NOMO-1 (cell line): ENCODE measurements at regions not wholly inside any gene's neighbourhood (a gene's known extent, or its start where the extent isn't known, plus 50 kb on each side); places are given as distances from the start of the nearest gene placed in this dataset.
"Not testable (repeated sequence)": the region's sequence is repeated elsewhere in the genome, so short reads cannot be mapped to it uniquely, and the experiment has no call there.

Source experiments
- DNase-seq, 2 experiments: peaks; one replicate each; lab custom pipeline; 2025; ENCODE audit not compliant: unreplicated experiment in 2 of 2; lab: John Stamatoyannopoulos, UW

DNA sequence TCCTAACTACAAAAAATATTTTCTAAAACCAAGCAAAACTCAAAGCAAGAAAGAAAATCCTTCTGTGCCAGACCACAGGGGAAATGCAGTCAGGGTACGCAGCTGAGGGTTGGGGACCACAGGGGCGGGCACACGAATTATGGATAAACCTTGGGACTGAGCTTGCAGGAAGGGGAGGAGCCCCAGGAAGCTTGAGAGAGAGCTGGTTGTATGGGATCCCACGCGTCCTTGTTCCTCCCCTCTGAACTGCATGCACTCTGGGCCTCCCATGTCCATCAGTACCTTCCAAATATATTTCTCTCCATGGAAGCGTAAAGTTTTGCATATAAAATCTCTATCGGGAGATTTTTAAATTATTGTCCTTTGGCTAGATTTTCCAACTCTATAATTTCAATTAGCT, 673.4 kb downstream of the TBC1D22A start:
- DNase-seq, result no peak

- no peak for DNase-seq
Observed at GRCh38 chr22:47435204-47435487, 672.7 kb downstream of the TBC1D22A start.

DNA sequence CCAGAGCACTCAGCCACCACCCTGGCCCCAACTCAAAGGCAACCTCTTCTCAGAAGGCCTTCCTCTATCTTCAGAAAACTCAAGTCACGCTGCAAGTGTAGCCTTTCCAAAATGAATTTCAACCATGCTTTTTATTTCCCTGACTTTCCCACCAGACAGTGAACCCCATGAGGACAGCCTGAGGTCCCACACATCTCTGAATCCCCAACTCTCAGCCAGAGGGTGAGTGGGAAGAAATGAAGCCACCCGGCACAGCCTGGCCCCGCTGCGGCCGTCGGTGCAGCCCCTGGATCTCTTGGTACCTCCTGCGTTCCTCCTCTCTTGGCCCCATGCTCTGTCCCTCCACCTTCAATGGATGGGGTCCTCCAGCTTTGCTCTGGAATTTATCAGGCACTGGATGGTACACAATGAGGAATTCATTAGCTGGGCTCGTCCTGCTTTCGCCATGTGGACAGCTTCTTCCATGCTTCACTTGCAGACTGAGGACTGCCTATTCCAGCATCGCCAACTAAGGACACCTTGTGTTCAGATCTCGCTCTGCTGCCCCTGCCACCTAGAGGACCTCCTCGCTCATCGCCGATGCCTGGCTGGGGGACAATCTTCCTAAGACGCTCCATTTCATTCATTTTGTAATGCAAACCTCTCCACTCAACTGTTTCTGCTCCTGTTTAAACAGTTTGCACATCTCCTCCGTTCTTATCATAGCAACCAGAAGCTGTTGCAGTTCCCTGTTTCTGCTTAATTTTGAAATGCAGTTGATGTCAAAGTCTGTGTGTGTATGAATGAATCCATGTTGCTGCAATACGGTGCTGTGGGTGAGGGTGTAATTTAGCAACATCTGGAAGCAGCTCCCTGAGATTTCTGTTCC, 672.1 kb downstream of the TBC1D22A start:
- no peak for DNase-seq

DNA sequence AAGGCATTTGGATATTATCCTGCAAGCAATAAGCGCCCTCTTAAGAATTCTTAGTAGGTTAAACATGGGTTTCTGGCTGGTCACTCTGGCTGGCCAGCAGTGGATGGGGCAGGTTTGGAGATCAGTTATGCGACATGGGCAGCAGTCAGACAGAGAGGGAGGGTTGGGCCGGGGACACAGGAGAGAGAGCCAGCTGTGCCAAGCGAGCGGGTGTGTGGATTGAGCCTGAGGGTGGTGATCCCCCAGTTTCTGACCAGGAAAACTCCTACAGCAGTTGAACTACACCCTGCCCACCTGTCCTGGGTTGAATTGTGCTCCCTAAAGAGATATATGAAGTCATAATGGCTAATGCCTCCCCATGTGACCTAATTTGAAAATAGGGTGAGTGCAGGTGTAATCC, 671.2 kb downstream of the TBC1D22A start:
- DNase-seq, result no peak

DNA sequence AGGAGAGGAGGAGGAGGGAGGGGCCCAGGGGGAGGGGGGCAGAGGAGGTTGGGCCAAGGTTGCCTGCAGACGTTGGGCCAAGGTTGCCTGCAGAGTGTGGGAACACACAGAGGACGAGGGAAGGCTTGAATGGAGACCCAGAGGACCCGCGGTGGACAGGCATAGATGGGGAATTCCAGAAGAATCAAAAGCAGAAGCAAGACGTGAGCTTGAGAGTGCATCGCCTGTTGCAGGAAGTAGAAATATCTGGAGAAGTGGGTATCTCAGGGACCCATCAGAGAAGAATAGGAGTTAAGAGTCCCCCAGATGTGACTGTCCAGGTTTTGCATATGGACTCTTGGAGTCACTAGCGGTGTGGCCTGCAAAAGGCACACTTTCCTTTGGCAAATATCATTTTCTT, 670.2 kb downstream of the TBC1D22A start:
- DNase-seq, result no peak

GRCh38 chr22:47423861-47424820, 661.7 kb downstream of the TBC1D22A start:
- no peak for DNase-seq

- no peak for DNase-seq
Observed at GRCh38 chr22:47423266-47423665, 660.8 kb downstream of the TBC1D22A start.

- no peak for DNase-seq
Observed at GRCh38 chr22:47422736-47423135, 660.3 kb downstream of the TBC1D22A start.

DNA sequence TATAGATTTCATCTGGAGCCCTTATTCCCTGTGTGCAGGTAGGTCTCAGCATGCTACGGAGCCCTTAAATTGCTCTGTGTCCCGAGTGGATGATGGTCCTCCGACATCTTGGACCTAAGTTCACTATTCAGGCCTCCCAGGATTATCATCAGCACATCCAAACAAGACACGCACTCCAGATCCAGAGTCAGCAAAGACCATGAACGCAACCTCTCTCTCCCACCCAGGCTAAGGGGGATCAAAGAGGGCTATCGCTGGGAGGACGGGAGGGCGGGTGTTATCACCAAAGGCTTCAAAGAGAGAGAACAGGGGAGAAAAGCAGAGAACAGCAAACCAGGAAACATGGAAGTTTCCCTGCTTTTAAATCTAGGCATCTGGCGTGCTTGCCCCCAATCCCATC, 659.4 kb downstream of the TBC1D22A start:
- DNase-seq, result no peak

DNA sequence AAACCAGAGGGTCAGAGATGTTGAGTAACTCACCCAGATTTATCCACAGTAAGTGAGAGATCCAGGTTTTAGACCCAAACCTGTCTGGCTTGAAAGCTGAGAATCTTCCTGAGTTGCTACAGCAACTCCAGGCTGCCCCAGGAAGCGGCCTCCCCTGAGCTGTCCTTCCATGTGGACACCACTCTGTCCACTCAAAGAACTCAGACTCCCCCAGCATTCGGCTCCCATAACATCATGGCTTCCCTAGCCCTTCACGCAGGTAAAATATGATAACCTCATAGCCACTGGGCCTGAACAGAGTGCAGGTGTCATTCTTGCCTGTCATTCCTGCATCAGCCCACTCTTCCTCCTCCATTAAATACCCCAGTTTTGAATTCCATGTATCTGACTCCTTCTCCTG, 657.8 kb downstream of the TBC1D22A start:
- DNase-seq, result no peak

GRCh38 chr22:47419239-47419638, 656.8 kb downstream of the TBC1D22A start:
- DNase-seq, result no peak

GRCh38 chr22:47417699-47418098, 655.2 kb downstream of the TBC1D22A start:
- DNase-seq, result no peak

DNA sequence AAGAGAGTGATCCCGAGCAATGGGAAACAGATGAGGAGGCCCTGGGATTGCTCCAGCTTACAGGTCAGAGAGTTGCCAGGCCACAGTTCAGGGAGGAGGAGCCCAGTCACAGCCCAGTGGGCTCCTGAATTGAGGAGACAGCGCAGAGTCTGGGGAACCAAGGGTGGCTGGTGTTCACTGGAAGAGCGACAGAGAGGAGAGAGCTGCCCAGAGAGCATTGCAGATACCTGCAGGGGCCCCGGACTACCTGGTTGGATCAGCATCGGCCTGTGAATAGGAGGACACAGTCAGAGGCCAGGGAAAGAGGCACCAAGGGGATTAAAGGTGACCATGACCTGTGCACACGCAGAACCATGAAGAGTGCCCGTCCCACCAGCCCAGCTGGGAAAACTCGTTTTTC, 648.6 kb downstream of the TBC1D22A start:
- DNase-seq, result no peak

DNA sequence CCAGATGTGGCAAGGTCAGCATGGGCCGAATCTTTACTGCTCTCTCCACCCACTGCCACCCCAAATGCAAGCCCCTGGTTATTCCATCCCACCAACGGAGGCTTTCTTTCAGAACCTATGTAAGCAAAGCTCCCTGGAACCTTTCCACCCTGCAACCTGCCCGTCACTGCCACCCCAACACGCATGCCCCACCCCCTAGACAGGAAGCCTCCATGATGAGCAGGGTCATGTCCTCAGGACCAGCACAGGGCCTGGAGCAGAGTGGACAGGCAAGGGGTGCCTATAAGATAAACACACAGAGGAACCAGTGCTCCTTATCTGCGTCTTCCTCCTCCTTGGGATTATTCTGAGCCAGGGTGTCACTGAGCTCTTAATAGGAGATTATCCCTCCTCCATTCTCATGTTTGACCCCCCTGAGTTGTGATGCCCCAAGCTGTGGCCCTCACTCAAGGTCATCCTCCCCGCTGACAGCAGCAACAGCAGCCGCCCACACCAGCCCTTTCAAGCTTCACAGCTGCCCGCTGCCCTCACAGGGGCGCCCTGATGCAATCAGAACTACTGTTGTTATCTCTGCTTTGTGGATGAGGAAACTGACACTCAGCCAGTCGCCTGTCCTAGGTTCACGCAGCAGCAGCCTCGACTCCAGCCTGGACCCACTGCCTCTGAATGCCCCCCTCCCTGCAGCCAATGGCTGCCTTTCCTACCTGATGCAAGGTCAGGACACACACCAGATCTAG, 647.3 kb downstream of the TBC1D22A start:
- DNase-seq, result no peak

DNA sequence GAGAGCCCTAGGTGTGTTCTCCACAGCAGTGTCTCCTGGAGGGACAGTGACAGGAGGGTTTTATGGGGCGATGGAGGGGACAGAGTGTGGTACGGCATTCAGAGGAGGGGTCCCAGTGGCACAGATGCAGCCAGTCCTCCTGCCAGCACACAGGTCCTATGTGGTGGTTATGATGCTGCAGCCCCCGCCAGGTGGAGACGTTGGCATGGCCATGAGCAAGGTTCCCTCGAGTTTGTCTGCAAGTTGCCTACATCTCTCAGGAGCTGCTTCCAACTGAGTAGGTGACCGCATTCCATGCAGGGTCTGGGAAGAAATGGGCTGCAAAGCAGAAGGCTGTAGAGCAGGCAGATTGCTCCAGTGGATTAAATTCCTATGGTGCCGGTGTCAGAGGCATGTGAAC, 646.0 kb downstream of the TBC1D22A start:
- no peak for DNase-seq

DNA sequence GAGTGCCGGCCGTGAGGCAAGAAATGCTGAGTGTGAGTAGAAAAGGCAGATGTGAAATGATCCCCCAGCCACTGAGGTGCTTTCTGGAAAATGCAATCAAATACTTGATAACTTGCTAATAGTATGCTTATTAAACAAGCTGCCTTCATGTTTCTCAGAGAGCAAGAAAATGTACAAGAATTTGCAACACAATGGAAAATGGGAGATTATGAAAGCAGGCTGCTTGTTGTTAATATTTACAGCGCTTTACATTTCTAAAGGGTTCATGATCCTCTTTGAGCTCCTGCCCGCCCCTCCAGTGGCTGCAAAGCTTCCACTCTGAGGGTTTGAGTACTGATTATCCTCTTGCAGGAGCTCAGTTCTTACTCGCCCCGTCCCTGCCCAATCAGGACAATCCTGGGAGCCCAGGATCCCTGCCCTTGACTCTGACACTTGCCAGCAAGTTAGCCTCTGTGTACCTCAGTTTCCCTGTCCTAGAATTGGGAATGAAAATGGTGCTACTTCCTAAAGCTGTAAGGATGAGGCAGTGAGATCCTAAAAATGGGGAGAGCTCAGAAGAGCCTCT, 645.1 kb downstream of the TBC1D22A start:
- no peak for DNase-seq

DNA sequence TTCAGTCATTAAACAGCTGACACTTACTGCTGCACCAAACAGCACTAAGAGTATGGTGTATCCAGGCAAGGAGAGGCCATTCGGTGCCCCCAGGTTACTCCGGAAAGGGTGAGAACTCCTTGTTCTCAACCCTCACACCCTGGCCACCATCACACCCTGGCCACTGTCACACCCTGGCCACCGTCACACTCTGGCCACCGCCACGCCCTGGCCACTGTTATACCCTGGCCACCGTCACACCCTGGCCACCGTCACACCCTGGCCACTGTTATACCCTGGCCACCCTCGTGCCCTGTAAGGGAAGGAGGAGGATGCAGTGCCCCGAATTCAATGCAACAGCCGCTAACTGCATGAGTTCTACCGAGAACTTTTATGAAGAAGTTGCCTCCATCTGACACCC, 644.4 kb downstream of the TBC1D22A start:
- no peak for DNase-seq

GRCh38 chr22:47406180-47406834, 643.9 kb downstream of the TBC1D22A start:
- DNase-seq, result no peak

- DNase-seq, result not testable (repeated sequence)
Observed at GRCh38 chr22:47405222-47405621, 642.8 kb downstream of the TBC1D22A start.

DNA sequence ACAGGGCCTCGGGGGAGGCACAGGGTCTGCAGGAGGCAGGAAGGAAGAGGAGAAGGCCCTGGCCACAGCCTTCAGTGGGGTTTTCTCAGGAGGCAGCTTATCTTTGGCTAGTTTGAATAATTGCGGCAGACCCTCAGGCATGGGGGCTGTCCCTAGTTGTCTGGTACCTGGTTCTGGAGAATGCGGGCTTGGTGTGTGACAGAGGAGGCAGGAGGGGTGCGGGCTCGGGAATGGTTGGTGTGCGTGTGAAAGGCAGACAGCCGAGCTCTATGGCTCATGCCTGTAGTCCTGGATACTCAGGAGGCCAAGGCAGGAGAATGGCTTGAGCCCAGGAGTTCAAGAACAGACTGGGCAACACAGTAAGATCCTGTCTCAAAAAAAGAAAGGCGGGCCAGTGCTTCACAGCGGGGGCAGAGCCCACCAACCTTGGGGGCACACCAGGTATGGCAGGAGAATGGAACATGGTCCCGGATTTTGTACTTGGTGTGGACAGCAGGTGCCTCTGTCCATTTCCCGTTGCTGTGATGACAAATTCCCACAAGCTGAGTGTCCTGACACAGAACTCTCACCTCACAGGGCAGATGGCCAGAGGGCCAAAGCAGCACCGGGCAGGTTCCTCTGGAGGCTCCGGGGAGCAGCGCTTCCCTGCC, 640.6 kb downstream of the TBC1D22A start:
- no peak for DNase-seq
